A549 (cell line): ENCODE measurements at regions not wholly inside any gene's neighbourhood (a gene's known extent, or its start where the extent isn't known, plus 50 kb on each side); places are given as distances from the start of the nearest gene placed in this dataset.
"Not testable (repeated sequence)": the region's sequence is repeated elsewhere in the genome, so short reads cannot be mapped to it uniquely, and the experiment has no call there.

Experiments
- ATAC-seq, 2 experiments: fragments of 200-7000 bp in 1 of 2; fragments of >200 bp in 1 of 2; cut with Nextera tagmentation in 1 of 2; cut with Tn5 transposase in 1 of 2; 3 replicates each; pipeline versions ENCODE4 v1.8.0 to v1.9.1; 2018 to 2020; ENCODE audit warnings: mild to moderate bottlenecking in 1 of 2, moderate library complexity in 1 of 2
- CTCF ChIA-PET: fragments of 300-600 bp; sonication (Branson Sonifier 250); formaldehyde crosslinking; extraction: SDS; loops from one replicate; lab custom pipeline; 2021; ENCODE audit warnings: antibody characterized with exemption, inconsistent platforms; lab: Yijun Ruan, JAX
- POLR2A ChIA-PET: fragments of 350-600 bp; formaldehyde crosslinking; extraction: SDS; loops from one replicate; lab custom pipeline; 2021; ENCODE audit warnings: antibody characterized with exemption, inconsistent platforms; lab: Yijun Ruan, JAX
- DNase-seq, 2 experiments: peaks; one replicate each; pipeline versions ENCODE4 v3.0.0 to v3.0.0-alpha.2; 2011 to 2016; ENCODE audit warnings: low read depth in 1 of 2, low spot score in 1 of 2
- FAIRE-seq: peaks from 2 replicates; lab custom pipeline; 2011; peaks lifted over from hg19 to GRCh38; lab: Jason Lieb, UNC
- H3K27ac ChIP-seq, 2 experiments: fragments of >200 bp; sonication (Bioruptor Twin); formaldehyde crosslinking; 3 replicates each; pipeline ENCODE4 v1.5.1; 2016 to 2017
- H3K4me1 ChIP-seq: fragments of >200 bp; sonication (Bioruptor Twin); formaldehyde crosslinking; 3 replicates; pipeline ENCODE4 v1.6.1; 2016
- H3K4me2 ChIP-seq: fragments of >200 bp; sonication (Bioruptor Twin); formaldehyde crosslinking; 3 replicates; pipeline ENCODE4 v1.6.1; 2016
- H3K4me3 ChIP-seq: fragments of >200 bp; sonication (Bioruptor Twin); formaldehyde crosslinking; 3 replicates; pipeline ENCODE4 v1.5.1; 2016
- H3K9me3 ChIP-seq: fragments of >200 bp; sonication (Bioruptor Twin); formaldehyde crosslinking; 3 replicates; pipeline ENCODE4 v1.6.1; 2016
- CBX2 ChIP-seq: fragments of 200-600 bp; sonication (generic); IDR thresholded peaks from 2 replicates; pipeline ENCODE4 v1.6.1; 2016; ENCODE audit warnings: low read depth, mild to moderate bottlenecking, borderline replicate concordance
- FOSB ChIP-seq: fragments of 250-450 bp; sonication (Bioruptor Pico); IDR thresholded peaks from 2 replicates; pipeline ENCODE4 v1.5.0; 2020; ENCODE audit warnings: mild to moderate bottlenecking, moderate library complexity
- FOSL2 ChIP-seq, 2 experiments: fragments of 450-650 bp in 1 of 2; fragments of >200 bp in 1 of 2; sonication (Bioruptor Twin) in 1 of 2; formaldehyde crosslinking; IDR thresholded peaks; 2 replicates each; pipeline versions ENCODE4 v1.5.0 to v1.6.1; 2016 to 2020; ENCODE audit warnings: mild to moderate bottlenecking in 1 of 2, moderate library complexity in 1 of 2
- GATA3 ChIP-seq: IDR thresholded peaks from 2 replicates; pipeline ENCODE4 v1.6.1; 2012; ENCODE audit warnings: borderline replicate concordance
- HDAC2 ChIP-seq: fragments of 200-600 bp; sonication (generic); IDR thresholded peaks from 2 replicates; pipeline ENCODE4 v1.6.1; 2016
- HEYL ChIP-seq: fragments of 250-450 bp; sonication (Bioruptor Pico); IDR thresholded peaks from 2 replicates; pipeline ENCODE4 v1.8.0; 2021; ENCODE audit warnings: mild to moderate bottlenecking, moderate library complexity
- HOXB13 ChIP-seq: fragments of 250-450 bp; sonication (Bioruptor Pico); IDR thresholded peaks from 2 replicates; pipeline ENCODE4 v1.5.0; 2020; ENCODE audit warnings: low read depth, mild to moderate bottlenecking, moderate library complexity
- KDM1A ChIP-seq: fragments of 200-600 bp; sonication (generic); IDR thresholded peaks from 2 replicates; pipeline ENCODE4 v1.6.1; 2016; ENCODE audit warnings: low read depth, mild to moderate bottlenecking
- MAX ChIP-seq: IDR thresholded peaks from 2 replicates; pipeline ENCODE4 v1.6.1; 2012
- RFX5 ChIP-seq: fragments of 450-650 bp; IDR thresholded peaks from 2 replicates; pipeline ENCODE4 v1.7.1; 2014; ENCODE audit warnings: antibody characterized with exemption, mild to moderate bottlenecking, moderate library complexity
- WGBS: methylation state at CpG from one replicate; pipeline ENCODE4 v1.1.6; 2017; ENCODE audit errors: missing lambda C conversion rate; 5-methylcytosine and 5-hydroxymethylcytosine counted together
- TF ChIP-seq, protein P1 (sequence below): IDR thresholded peaks from 2 replicates; pipeline ENCODE4 v1.6.1; 2012
- TF ChIP-seq, protein P2 (sequence below): fragments of >200 bp; sonication (Bioruptor Twin); formaldehyde crosslinking; IDR thresholded peaks from 3 replicates; pipeline ENCODE4 v1.5.1; 2016

- ChIA-PET POLR2A (no interaction called here), CTCF (no interaction called here)
- Histone ChIP-seq H3K9me3 (no peaks in the 10 kb centered on the region), H3K27ac (no peak overlapping the region), H3K4me1 (peaks cover 16% of the 10 kb centered on the region; the same call in 2 of the 3 replicates)
- no peak for DNase-seq
- no peak for ATAC-seq
- WGBS = 77% methylated on average over 3 of the region's 11 CpGs
- TF ChIP-seq FOSB (CRISPR knock-in tag) = no peak
- TF ChIP-seq, protein P1, sequence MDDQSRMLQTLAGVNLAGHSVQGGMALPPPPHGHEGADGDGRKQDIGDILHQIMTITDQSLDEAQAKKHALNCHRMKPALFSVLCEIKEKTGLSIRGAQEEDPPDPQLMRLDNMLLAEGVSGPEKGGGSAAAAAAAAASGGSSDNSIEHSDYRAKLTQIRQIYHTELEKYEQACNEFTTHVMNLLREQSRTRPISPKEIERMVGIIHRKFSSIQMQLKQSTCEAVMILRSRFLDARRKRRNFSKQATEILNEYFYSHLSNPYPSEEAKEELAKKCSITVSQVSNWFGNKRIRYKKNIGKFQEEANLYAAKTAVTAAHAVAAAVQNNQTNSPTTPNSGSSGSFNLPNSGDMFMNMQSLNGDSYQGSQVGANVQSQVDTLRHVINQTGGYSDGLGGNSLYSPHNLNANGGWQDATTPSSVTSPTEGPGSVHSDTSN = no peak
- TF ChIP-seq, all 56 proteins: peak for 0
- H3K4me2 ChIP-seq = no peak overlapping the region
- no peak overlapping the region for H3K4me3 ChIP-seq
- FAIRE-seq = no peak
Measured at GRCh38 chr6:19719691-19720128, 117.5 kb upstream of the ID4 start.

DNA sequence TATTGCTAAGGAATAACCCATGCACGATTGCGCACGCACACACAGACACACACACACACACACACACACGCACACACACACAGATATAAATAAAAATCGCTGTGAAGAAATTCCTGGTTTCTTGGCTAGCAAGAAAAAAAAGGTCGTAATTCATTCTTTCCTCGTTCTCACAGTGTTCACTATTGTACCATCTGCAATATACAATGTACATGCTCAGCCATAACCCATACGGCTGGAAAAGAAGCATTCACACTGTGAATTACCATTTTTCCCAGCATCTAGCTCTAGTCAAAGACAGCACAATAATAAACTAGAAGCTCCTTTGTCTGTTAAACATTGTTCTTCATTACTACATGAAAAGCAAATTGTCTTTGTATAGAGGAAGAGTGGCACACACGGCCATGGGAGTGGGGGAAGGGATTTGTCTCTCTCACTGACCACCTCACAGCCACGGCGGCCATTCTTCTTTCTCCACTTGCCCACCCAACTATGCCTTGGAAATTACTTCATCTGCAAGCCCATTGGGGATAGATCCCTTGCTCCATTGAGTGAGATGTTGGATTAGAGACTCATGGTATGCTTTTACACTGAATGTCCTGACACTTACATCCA is 115.3 kb upstream of the ID4 start:
- CTCF ChIA-PET = no interaction called here
- no peak for TF ChIP-seq MAX
- TF ChIP-seq RFX5 = no peak
- TF ChIP-seq HEYL (CRISPR knock-in tag) = no peak
- TF ChIP-seq CBX2 = no peak
- no peak for TF ChIP-seq KDM1A
- TF ChIP-seq HDAC2 = no peak
- no peak for ATAC-seq
- POLR2A ChIA-PET = no interaction called here
- no peak overlapping the region for H3K4me2 ChIP-seq
- FAIRE-seq = no peak
- DNase-seq = no peak
- H3K27ac ChIP-seq = no peak overlapping the region
- WGBS = 71% methylated on average over 11 of the region's 11 CpGs
- H3K9me3 ChIP-seq = no peaks in the 10 kb centered on the region
- H3K4me1 ChIP-seq = peaks cover 9% of the 10 kb centered on the region; the same call in 1 of the 3 replicates
- H3K4me3 ChIP-seq = no peak overlapping the region

GRCh38 chr6:19722999-19723398 is 114.2 kb upstream of the ID4 start:
- Histone ChIP-seq H3K9me3 (no peaks in the 10 kb centered on the region), H3K4me3 (no peak overlapping the region), H3K4me2 (no peak overlapping the region), H3K4me1 (peaks cover 9% of the 10 kb centered on the region; the same call in 1 of the 3 replicates), H3K27ac (no peak overlapping the region)
- ATAC-seq (no peak), FAIRE-seq (no peak), DNase-seq (no peak)
- TF ChIP-seq CBX2 = no peak
- 73% methylated on average over 6 of the region's 6 CpGs for WGBS
- ChIA-PET POLR2A (no interaction called here), CTCF (no interaction called here)

DNA sequence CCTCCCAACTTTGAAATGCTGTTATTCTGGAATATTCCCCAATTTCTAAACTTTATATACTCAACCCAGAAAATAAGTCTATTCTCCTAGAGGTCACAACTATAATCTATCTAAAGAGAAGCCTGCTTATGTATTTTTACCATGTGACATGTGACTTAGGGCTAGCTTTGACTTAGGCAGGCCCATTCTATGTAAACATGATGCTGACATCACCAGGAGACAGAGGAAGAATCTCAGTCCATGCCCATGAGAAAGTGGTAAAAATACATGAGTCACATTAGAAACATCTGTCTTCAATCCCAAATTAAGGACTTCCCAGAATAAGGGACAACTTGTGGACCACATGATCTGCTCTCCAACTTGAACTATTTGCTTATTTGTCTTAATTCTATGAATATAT is 113.6 kb upstream of the ID4 start:
- FAIRE-seq (no peak), DNase-seq (peak; percentile 2 to 36), ATAC-seq (peak; percentile 30 to 43; a peak in 2 of 6 replicates)
- no peak overlapping the region for H3K4me3 ChIP-seq
- H3K9me3 ChIP-seq = no peaks in the 10 kb centered on the region
- H3K4me2 ChIP-seq = 0 out of 3 replicates have a peak overlapping the region, but pooled peaks have one; percentile 19
- ChIA-PET CTCF (no interaction called here), POLR2A (no interaction called here)
- H3K27ac ChIP-seq = no peak overlapping the region
- peaks cover 9% of the 10 kb centered on the region; the same call in 1 of the 3 replicates for H3K4me1 ChIP-seq
- TF ChIP-seq HOXB13 (CRISPR knock-in tag) (no peak), FOSL2 (IDR thresholded peaks at IDR 0.05) (0 out of 2 replicates have a peak, but pooled peaks have one; percentile 17), FOSL2 (CRISPR knock-in tag; IDR thresholded peaks at IDR 0.05) (0 out of 2 replicates have a peak, but pooled peaks have one; percentile 23), GATA3 (no peak), MAX (no peak)
- TF ChIP-seq, protein P2, sequence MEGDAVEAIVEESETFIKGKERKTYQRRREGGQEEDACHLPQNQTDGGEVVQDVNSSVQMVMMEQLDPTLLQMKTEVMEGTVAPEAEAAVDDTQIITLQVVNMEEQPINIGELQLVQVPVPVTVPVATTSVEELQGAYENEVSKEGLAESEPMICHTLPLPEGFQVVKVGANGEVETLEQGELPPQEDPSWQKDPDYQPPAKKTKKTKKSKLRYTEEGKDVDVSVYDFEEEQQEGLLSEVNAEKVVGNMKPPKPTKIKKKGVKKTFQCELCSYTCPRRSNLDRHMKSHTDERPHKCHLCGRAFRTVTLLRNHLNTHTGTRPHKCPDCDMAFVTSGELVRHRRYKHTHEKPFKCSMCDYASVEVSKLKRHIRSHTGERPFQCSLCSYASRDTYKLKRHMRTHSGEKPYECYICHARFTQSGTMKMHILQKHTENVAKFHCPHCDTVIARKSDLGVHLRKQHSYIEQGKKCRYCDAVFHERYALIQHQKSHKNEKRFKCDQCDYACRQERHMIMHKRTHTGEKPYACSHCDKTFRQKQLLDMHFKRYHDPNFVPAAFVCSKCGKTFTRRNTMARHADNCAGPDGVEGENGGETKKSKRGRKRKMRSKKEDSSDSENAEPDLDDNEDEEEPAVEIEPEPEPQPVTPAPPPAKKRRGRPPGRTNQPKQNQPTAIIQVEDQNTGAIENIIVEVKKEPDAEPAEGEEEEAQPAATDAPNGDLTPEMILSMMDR = no peak

DNA sequence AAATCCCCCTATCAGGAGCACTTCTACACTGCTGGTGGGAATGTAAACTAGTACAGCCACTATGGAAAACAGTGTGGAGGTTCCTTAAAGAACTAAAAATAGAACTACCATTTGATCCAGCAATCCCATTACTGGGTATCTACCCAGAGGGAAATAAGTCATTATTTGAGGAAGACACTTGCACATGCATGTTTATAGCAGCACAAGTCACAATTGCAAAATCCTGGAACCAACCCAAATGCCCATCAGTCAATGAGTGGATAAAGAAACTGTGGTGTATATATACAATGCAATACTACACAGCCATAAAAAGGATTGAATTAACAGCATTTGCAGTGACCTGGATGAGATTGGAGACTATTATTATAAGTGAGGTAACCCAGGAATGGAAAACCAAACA is 111.7 kb upstream of the ID4 start:
- H3K27ac ChIP-seq, POLR2A ChIA-PET, ATAC-seq, FAIRE-seq, H3K4me3 ChIP-seq, H3K4me2 ChIP-seq, H3K4me1 ChIP-seq, H3K9me3 ChIP-seq, DNase-seq, CTCF ChIA-PET: not testable (repeated sequence)
